Endodermal cell (in vitro differentiated cells): ENCODE measurements at regions not wholly inside any gene's neighbourhood (a gene's known extent, or its start where the extent isn't known, plus 50 kb on each side); places are given as distances from the start of the nearest gene placed in this dataset.

Source experiments
- DNase-seq: peaks from one replicate; pipeline ENCODE4 v3.0.0-alpha.2; 2017
- H3K27ac ChIP-seq: 2 replicates; pipeline ENCODE4 v1.5.1; 2013; ENCODE audit warnings: mild to moderate bottlenecking, low read depth, low read length, moderate library complexity
- H3K27me3 ChIP-seq: 2 replicates; pipeline ENCODE4 v1.6.1; 2013; ENCODE audit warnings: mild to moderate bottlenecking, low read length, moderate library complexity; ENCODE audit not compliant: insufficient read depth, control insufficient read depth, poor library complexity, severe bottlenecking
- H3K36me3 ChIP-seq: 2 replicates; pipeline ENCODE4 v1.7.0; 2013; ENCODE audit warnings: mild to moderate bottlenecking, low read length, moderate library complexity; ENCODE audit not compliant: control insufficient read depth, insufficient read depth
- H3K4me1 ChIP-seq: one replicate; pipeline ENCODE4 v1.7.0; 2013; ENCODE audit warnings: low read length; ENCODE audit not compliant: control insufficient read depth, insufficient read depth
- H3K4me3 ChIP-seq: 2 replicates; pipeline ENCODE4 v1.5.1; 2013; ENCODE audit warnings: mild to moderate bottlenecking, low read length, moderate library complexity
- H3K9ac ChIP-seq: 2 replicates; pipeline ENCODE4 v1.6.1; 2013; ENCODE audit warnings: mild to moderate bottlenecking, low read length, moderate library complexity; ENCODE audit not compliant: poor library complexity, severe bottlenecking; ENCODE audit errors: extremely low read depth
- H3K9me3 ChIP-seq: 2 replicates; pipeline ENCODE4 v1.6.1; 2013; ENCODE audit warnings: mild to moderate bottlenecking, low read length, moderate library complexity; ENCODE audit not compliant: control insufficient read depth
- H3K27ac Mint-ChIP-seq: 2 replicates; pipeline ENCODE4 v1.8.0; 2020; ENCODE audit warnings: mixed read lengths
- H3K27me3 Mint-ChIP-seq: 2 replicates; pipeline ENCODE4 v1.8.0; 2021; ENCODE audit warnings: mild to moderate bottlenecking, mixed read lengths; ENCODE audit not compliant: insufficient read depth
- H3K36me3 Mint-ChIP-seq: 2 replicates; pipeline ENCODE4 v1.8.0; 2020; ENCODE audit warnings: low read depth, mixed read lengths
- H3K4me1 Mint-ChIP-seq: 2 replicates; pipeline ENCODE4 v1.8.0; 2020; ENCODE audit warnings: mixed read lengths
- H3K4me3 Mint-ChIP-seq: 2 replicates; pipeline ENCODE4 v1.8.0; 2020; ENCODE audit warnings: mild to moderate bottlenecking, moderate library complexity, mixed read lengths
- H3K9me3 Mint-ChIP-seq: 2 replicates; pipeline ENCODE4 v1.8.0; 2020; ENCODE audit warnings: mild to moderate bottlenecking, mixed read lengths
- WGBS, 2 experiments: methylation state at CpG; one replicate each; pipeline versions ENCODE4 v1.1.5 to v1.1.7; 2013; ENCODE audit warnings: missing lambda C conversion rate in 2 of 2, mixed read lengths in 1 of 2; ENCODE audit not compliant: insufficient coverage in 1 of 2, insufficient read length in 1 of 2; 5-methylcytosine and 5-hydroxymethylcytosine counted together
- TF ChIP-seq, protein P1 (sequence below): fragments of 200-600 bp; sonication (generic); conservative IDR thresholded peaks from 2 replicates; pipeline ENCODE4 v1.5.0; 2021; ENCODE audit warnings: antibody characterized with exemption, mild to moderate bottlenecking

DNA sequence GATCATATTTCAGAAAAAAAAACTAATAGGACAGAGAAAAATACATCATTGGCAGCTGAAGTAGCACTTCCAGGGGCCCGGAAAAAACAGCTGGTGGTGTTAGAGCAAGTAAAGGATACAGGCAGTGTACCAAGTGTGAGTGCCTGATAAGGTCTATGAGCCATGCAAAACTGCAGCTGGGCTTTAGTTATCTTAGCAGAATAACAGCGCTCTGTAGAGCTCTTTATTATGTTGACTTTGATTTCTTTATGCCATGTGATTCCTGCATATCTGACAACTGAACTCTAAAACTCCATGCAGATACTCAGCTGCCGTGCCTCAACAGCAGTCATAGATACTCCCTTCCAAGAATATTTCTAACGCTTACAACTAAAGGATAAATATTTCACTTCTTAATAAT lies 119.5 kb downstream of the CAAP1 start:
- H3K36me3 Mint-ChIP-seq, result no peaks in the 10 kb centered on the region
- 91 to 96% methylated on average over 4 of the region's 4 CpGs for WGBS, 2 experiments
- no peaks in the 10 kb centered on the region for H3K27me3 Mint-ChIP-seq
- H3K9ac ChIP-seq, result no peak overlapping the region
- H3K9me3 ChIP-seq, result no peaks in the 10 kb centered on the region
- no peak for DNase-seq
- H3K4me1 Mint-ChIP-seq, result no peaks in the 10 kb centered on the region
- H3K4me1 ChIP-seq, result no peaks in the 10 kb centered on the region
- no peaks in the 10 kb centered on the region for H3K27me3 ChIP-seq
- H3K9me3 Mint-ChIP-seq, result no peaks in the 10 kb centered on the region
- H3K36me3 ChIP-seq, result no peaks in the 10 kb centered on the region
- H3K27ac ChIP-seq, result no peak overlapping the region
- no peak overlapping the region for H3K4me3 ChIP-seq
- TF ChIP-seq, protein P1, sequence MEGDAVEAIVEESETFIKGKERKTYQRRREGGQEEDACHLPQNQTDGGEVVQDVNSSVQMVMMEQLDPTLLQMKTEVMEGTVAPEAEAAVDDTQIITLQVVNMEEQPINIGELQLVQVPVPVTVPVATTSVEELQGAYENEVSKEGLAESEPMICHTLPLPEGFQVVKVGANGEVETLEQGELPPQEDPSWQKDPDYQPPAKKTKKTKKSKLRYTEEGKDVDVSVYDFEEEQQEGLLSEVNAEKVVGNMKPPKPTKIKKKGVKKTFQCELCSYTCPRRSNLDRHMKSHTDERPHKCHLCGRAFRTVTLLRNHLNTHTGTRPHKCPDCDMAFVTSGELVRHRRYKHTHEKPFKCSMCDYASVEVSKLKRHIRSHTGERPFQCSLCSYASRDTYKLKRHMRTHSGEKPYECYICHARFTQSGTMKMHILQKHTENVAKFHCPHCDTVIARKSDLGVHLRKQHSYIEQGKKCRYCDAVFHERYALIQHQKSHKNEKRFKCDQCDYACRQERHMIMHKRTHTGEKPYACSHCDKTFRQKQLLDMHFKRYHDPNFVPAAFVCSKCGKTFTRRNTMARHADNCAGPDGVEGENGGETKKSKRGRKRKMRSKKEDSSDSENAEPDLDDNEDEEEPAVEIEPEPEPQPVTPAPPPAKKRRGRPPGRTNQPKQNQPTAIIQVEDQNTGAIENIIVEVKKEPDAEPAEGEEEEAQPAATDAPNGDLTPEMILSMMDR, result no peak
- no peak overlapping the region for H3K4me3 Mint-ChIP-seq
- H3K27ac Mint-ChIP-seq, result no peak overlapping the region

DNA sequence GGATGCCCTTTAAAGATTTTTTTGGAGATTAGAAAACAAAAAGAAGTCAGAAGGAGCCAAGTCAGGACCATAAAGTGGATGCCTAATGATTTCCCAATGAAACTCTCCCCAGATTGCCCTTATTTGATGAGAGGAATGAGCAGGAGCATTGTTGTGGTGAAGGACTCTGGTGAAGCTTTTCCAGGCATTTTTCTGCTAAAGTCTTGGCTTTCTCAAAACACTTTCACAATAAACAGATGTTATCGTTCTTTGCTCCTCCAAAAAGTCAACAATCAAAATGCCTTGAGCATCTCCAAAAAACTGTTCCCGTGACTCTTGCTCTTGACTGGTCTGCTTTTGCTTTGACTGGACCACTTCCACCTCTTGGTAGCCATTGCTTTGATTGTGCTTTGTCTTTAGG lies 121.8 kb downstream of the CAAP1 start:
- no peaks in the 10 kb centered on the region for H3K9me3 ChIP-seq
- no peak for DNase-seq
- no peaks in the 10 kb centered on the region for H3K4me1 Mint-ChIP-seq
- H3K4me3 ChIP-seq, result no peak overlapping the region
- 42 to 44% methylated on average over 2 of the region's 2 CpGs for WGBS, 2 experiments
- no peak overlapping the region for H3K27ac ChIP-seq
- no peaks in the 10 kb centered on the region for H3K36me3 Mint-ChIP-seq
- H3K27me3 ChIP-seq, result no peaks in the 10 kb centered on the region
- H3K27ac Mint-ChIP-seq, result no peak overlapping the region
- no peaks in the 10 kb centered on the region for H3K9me3 Mint-ChIP-seq
- no peak overlapping the region for H3K9ac ChIP-seq
- H3K4me1 ChIP-seq, result no peaks in the 10 kb centered on the region
- no peaks in the 10 kb centered on the region for H3K36me3 ChIP-seq
- H3K27me3 Mint-ChIP-seq, result no peaks in the 10 kb centered on the region
- TF ChIP-seq, protein P1, result no peak
- no peak overlapping the region for H3K4me3 Mint-ChIP-seq

DNA sequence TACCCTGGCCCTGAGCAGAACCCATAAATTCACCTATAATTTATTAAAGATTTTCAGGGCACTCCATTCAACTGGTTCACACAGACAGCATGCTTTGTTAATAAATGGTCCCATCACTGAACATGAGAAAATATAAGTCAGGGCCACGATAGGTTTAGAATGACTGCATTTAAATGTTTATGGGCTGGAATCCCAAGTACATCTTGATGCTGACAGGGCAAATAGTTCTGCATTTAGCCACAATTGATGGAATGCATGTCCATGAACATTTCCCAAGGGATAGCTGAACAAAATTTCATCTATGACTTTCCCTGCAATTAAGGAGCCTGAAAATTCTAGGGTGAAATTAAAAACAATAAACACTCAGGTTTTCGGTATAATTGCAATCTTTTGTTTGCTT lies 124.5 kb downstream of the CAAP1 start:
- Mint-ChIP-seq H3K27ac (no peak overlapping the region), H3K36me3 (no peaks in the 10 kb centered on the region), H3K9me3 (no peaks in the 10 kb centered on the region), H3K27me3 (no peaks in the 10 kb centered on the region), H3K4me3 (no peak overlapping the region), H3K4me1 (no peaks in the 10 kb centered on the region)
- no peak overlapping the region for H3K9ac ChIP-seq
- H3K27me3 ChIP-seq, result no peaks in the 10 kb centered on the region
- 90 to 93% methylated on average over 2 of the region's 2 CpGs for WGBS, 2 experiments
- H3K4me3 ChIP-seq, result no peak overlapping the region
- TF ChIP-seq, protein P1, result no peak
- DNase-seq, result no peak
- no peaks in the 10 kb centered on the region for H3K9me3 ChIP-seq
- no peaks in the 10 kb centered on the region for H3K36me3 ChIP-seq
- H3K27ac ChIP-seq, result no peak overlapping the region
- H3K4me1 ChIP-seq, result no peaks in the 10 kb centered on the region
